Lower lobe of right lung (tissue), 2 donors: ENCODE measurements at regions not wholly inside any gene's neighbourhood (a gene's known extent, or its start where the extent isn't known, plus 50 kb on each side); places are given as distances from the start of the nearest gene placed in this dataset.
A peak's percentile ranks its signal among the peaks of the same experiment; 100 is the strongest.

ENCODE experiments used
- ATAC-seq, 2 donors: fragments of 200-7000 bp; cut with Tn5 transposase; one replicate each; pipeline ENCODE4 v1.9.1; 2020 to 2022; ENCODE audit warnings: mild to moderate bottlenecking in 2 of 2, moderate library complexity in 2 of 2
- DNase-seq: peaks from one replicate; pipeline ENCODE4 v3.0.0-alpha.2; 2020
- H3K27ac ChIP-seq: fragments of 200-600 bp; one replicate; pipeline ENCODE4 v1.8.0; 2022
- H3K27me3 ChIP-seq: fragments of 200-600 bp; one replicate; pipeline ENCODE4 v1.8.0; 2022; ENCODE audit warnings: low read depth
- H3K36me3 ChIP-seq: fragments of 200-600 bp; one replicate; pipeline ENCODE4 v1.8.0; 2022; ENCODE audit warnings: mild to moderate bottlenecking
- H3K4me1 ChIP-seq: fragments of 200-600 bp; one replicate; pipeline ENCODE4 v1.8.0; 2022
- H3K4me3 ChIP-seq: fragments of 200-600 bp; one replicate; pipeline ENCODE4 v1.8.0; 2022; ENCODE audit warnings: mild to moderate bottlenecking
- H3K9me3 ChIP-seq: fragments of 200-600 bp; one replicate; pipeline ENCODE4 v1.8.0; 2022
- intact Hi-C: fragments of 100-400 bp; cut with DNase I; formaldehyde crosslinking; loops from one replicate; pipeline ENCODE4 v1.11.0; 2022
- TF ChIP-seq, protein P1 (sequence below): fragments of 200-600 bp; IDR thresholded peaks from one replicate; pipeline ENCODE4 v1.8.0; 2022; ENCODE audit warnings: antibody characterized with exemption, mild to moderate bottlenecking
- donor health status: DM: no; HTN: yes; CAD: no; lungs with severe emphysema.

DNA sequence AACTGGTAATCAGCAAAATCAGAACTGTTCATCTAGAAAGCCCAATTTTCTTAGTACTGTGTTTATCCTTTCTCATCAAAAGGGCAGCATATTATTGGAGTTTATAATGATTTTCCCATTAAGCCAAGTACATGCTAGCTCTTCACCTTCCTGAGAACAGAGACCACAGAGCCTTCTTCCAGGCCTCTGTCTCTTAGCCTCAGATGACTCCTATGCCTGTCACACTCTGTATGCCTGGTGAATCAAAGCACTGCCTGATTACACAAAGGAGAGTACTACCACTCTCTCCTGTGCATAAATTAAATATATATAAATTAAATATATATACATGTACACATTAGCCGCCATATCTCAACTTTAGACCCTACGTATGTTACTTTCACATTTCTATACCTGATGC, 636.1 kb downstream of the NTRK3 start:
- Histone ChIP-seq H3K36me3 (no peaks in the 10 kb centered on the region), H3K27ac (no peak overlapping the region), H3K27me3 (no peaks in the 10 kb centered on the region), H3K4me3 (no peak overlapping the region), H3K9me3 (no peaks in the 10 kb centered on the region), H3K4me1 (no peaks in the 10 kb centered on the region)
- TF ChIP-seq, protein P1, sequence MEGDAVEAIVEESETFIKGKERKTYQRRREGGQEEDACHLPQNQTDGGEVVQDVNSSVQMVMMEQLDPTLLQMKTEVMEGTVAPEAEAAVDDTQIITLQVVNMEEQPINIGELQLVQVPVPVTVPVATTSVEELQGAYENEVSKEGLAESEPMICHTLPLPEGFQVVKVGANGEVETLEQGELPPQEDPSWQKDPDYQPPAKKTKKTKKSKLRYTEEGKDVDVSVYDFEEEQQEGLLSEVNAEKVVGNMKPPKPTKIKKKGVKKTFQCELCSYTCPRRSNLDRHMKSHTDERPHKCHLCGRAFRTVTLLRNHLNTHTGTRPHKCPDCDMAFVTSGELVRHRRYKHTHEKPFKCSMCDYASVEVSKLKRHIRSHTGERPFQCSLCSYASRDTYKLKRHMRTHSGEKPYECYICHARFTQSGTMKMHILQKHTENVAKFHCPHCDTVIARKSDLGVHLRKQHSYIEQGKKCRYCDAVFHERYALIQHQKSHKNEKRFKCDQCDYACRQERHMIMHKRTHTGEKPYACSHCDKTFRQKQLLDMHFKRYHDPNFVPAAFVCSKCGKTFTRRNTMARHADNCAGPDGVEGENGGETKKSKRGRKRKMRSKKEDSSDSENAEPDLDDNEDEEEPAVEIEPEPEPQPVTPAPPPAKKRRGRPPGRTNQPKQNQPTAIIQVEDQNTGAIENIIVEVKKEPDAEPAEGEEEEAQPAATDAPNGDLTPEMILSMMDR = no peak
- intact Hi-C loops = no loop called here
- ATAC-seq (no peak), DNase-seq (no peak)

DNA sequence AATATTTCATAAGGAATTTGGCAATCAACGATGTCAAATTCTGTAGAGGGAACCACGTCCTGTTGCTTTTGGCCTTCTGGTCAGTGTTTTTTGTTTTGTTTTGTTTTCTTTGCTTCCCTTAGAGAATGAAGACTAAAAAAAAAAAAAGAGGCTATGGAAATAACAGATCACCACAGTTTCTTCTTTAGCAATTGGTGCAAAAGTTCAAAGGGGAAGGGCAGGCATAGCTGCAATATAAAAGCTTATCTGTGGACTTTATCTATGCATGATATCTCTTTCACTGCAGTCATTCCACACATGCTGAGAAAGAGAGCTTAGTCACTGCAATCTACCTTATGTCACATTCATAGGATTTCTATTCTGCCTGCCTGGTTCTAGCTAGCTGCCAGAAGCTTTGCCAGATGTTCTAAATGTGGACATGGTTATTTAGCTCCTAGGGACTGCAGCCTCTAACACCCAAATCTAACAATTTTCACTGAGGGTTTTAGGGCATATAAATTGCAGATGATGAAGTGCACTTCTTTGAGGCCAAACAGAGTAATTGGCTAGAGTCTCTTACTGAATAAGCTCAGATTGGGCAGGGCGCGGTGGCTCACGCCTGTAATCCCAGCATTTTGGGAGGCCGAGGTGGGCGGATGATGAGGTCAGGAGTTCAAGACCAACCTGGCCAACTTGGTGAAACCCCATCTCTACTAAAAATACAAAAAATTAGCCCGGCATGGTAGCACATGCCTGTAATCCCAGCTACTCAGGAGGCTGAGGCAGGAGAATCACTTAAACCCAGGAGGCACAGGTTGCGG, 637.2 kb downstream of the NTRK3 start:
- TF ChIP-seq, protein P1 = no peak
- Histone ChIP-seq H3K4me1 (no peaks in the 10 kb centered on the region), H3K27ac (no peak overlapping the region), H3K36me3 (no peaks in the 10 kb centered on the region), H3K9me3 (no peaks in the 10 kb centered on the region), H3K4me3 (no peak overlapping the region), H3K27me3 (no peaks in the 10 kb centered on the region)
- intact Hi-C loops = no loop called here
- ATAC-seq = peak; percentile 11 to 68
- DNase-seq = no peak

DNA sequence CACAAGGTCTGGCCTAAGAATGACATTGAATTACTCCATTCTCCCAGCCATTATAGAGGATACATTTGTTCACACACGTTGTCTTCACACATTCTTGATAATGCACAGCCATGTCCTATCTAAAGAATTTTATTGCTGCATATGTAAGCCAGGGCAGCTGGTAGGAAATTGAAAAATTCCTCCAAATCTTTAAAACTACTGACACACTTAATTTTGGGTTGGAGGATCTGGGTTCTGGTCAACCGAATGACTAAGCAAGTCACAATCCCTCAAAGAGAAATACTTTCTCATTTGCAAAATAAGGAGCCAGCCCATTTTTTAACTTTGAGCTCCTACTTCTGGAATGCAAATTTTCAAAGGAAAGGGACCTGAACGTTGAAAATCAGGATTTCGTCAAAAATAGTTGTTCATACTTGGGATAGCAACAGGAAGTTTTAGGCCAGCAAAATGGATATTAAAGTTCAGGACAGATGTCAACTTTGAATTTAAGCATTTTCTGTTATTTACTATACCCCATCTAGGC, 638.3 kb downstream of the NTRK3 start:
- H3K27ac ChIP-seq = peak overlapping the region; percentile 12
- ATAC-seq (no peak), DNase-seq (no peak)
- no peaks in the 10 kb centered on the region for H3K4me1 ChIP-seq
- TF ChIP-seq, protein P1 = no peak
- no peaks in the 10 kb centered on the region for H3K27me3 ChIP-seq
- no peak overlapping the region for H3K4me3 ChIP-seq
- H3K9me3 ChIP-seq = no peaks in the 10 kb centered on the region
- intact Hi-C loops = no loop called here
- H3K36me3 ChIP-seq = no peaks in the 10 kb centered on the region

DNA sequence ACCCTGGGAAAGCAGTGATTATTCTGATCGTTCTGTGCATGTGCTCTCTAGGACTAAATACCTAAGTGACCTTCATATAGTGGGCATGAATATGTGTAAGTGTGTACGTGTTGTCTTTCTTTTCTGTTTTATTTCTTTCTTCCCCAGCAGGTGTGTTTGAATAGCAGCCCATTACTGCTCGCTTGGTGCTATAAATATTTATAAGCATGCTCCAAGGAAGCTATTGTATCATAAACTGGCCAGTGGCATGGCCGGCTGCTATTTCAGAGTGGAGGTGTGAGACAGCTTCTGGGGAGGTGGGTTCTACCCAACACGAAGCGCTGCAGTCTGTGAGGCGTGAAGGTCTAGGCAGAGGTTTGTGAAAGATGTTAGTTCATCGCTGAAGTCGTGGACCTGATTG, 641.8 kb downstream of the NTRK3 start:
- DNase-seq (no peak), ATAC-seq (no peak)
- TF ChIP-seq, protein P1 = no peak
- no peaks in the 10 kb centered on the region for H3K36me3 ChIP-seq
- H3K4me1 ChIP-seq = no peaks in the 10 kb centered on the region
- no peak overlapping the region for H3K4me3 ChIP-seq
- intact Hi-C loops = no loop called here
- H3K27ac ChIP-seq = no peak overlapping the region
- no peaks in the 10 kb centered on the region for H3K9me3 ChIP-seq
- no peaks in the 10 kb centered on the region for H3K27me3 ChIP-seq

DNA sequence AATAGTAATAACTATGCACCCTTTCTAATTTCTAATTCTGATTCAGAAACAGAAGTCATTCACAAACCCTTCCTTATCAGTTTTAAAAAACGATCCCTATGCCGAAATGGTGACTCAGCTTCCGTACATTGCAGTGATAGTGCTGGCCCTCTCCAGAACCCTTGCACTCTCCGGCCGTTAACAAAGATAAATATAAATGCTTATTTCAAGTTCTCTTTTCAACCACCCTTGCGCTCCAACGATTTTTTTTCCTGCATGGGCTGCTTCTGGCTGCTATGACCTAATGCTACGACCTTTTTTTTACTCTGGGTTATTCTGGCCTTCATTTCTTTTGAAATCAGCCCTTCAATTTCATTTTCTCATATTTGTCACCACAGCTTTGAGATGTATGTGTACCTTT, 646.2 kb downstream of the NTRK3 start:
- Histone ChIP-seq H3K4me1 (no peaks in the 10 kb centered on the region), H3K36me3 (no peaks in the 10 kb centered on the region), H3K27ac (no peak overlapping the region), H3K4me3 (no peak overlapping the region), H3K9me3 (no peaks in the 10 kb centered on the region), H3K27me3 (no peaks in the 10 kb centered on the region)
- ATAC-seq (no peak), DNase-seq (no peak)
- intact Hi-C loops = no loop called here
- TF ChIP-seq, protein P1 = no peak
